Stimulated activated naive CD8-positive, alpha-beta T cell treated with anti-CD3 and anti-CD28 coated beads, Interleukin-15, amount 100 ng/mL, for 72 hours (primary cell): ENCODE measurements at regions not wholly inside any gene's neighbourhood (a gene's known extent, or its start where the extent isn't known, plus 50 kb on each side); places are given as distances from the start of the nearest gene placed in this dataset.
A peak's percentile ranks its signal among the peaks of the same experiment; 100 is the strongest.

ENCODE experiments used
- ATAC-seq: fragments of 150-1000 bp; cut with Tn5 transposase; 2 replicates; pipeline ENCODE4 v1.10.0; 2021; ENCODE audit warnings: mild to moderate bottlenecking, moderate library complexity
- DNase-seq, 2 donors: peaks; one replicate each; pipeline ENCODE4 v3.0.0; 2021 to 2022
- H3K27ac Mint-ChIP-seq, 2 donors: one replicate each; pipeline ENCODE4 v1.8.0; 2022; ENCODE audit warnings: mild to moderate bottlenecking in 2 of 2, mixed read lengths in 2 of 2, moderate library complexity in 2 of 2
- H3K27me3 Mint-ChIP-seq: one replicate; pipeline ENCODE4 v1.8.0; 2022; ENCODE audit warnings: mixed read lengths
- H3K4me1 Mint-ChIP-seq: one replicate; pipeline ENCODE4 v1.8.0; 2022; ENCODE audit warnings: mild to moderate bottlenecking, mixed read lengths
- H3K4me3 Mint-ChIP-seq, 2 donors: one replicate each; pipeline ENCODE4 v1.8.0; 2022; ENCODE audit warnings: mild to moderate bottlenecking in 2 of 2, mixed read lengths in 2 of 2, moderate library complexity in 1 of 2
- H3K9me3 Mint-ChIP-seq, 2 donors: one replicate each; pipeline ENCODE4 v1.8.0; 2022; ENCODE audit warnings: mixed read lengths in 2 of 2

GRCh38 chr4:159480826-159481225 lies 377.9 kb downstream of the RAPGEF2 start:
- Mint-ChIP-seq H3K4me3 (no peak overlapping the region), H3K4me1 (no peaks in the 10 kb centered on the region), H3K27ac (no peak overlapping the region), H3K9me3 (no peaks in the 10 kb centered on the region), H3K27me3 (peaks cover 7% of the 10 kb centered on the region)
- ATAC-seq (no peak), DNase-seq (no peak)

- peaks cover 16% of the 10 kb centered on the region for H3K27me3 Mint-ChIP-seq
- H3K4me3 Mint-ChIP-seq = no peak overlapping the region
- H3K9me3 Mint-ChIP-seq = no peaks in the 10 kb centered on the region
- no peaks in the 10 kb centered on the region for H3K4me1 Mint-ChIP-seq
- no peak for DNase-seq
- H3K27ac Mint-ChIP-seq = no peak overlapping the region
- ATAC-seq = no peak
Measured at GRCh38 chr4:159481936-159482335, 379.1 kb downstream of the RAPGEF2 start.

- H3K9me3 Mint-ChIP-seq = no peaks in the 10 kb centered on the region
- no peak overlapping the region for H3K4me3 Mint-ChIP-seq
- peaks cover 4% of the 10 kb centered on the region for H3K4me1 Mint-ChIP-seq
- H3K27me3 Mint-ChIP-seq = peaks cover 19% of the 10 kb centered on the region
- DNase-seq (no peak), ATAC-seq (no peak)
- H3K27ac Mint-ChIP-seq = no peak overlapping the region
Measured at GRCh38 chr4:159483110-159483781, 380.4 kb downstream of the RAPGEF2 start.

GRCh38 chr4:159483782-159484741 lies 381.2 kb downstream of the RAPGEF2 start:
- ATAC-seq (no peak), DNase-seq (no peak)
- H3K27ac Mint-ChIP-seq = no peak overlapping the region
- H3K4me1 Mint-ChIP-seq = peaks cover 4% of the 10 kb centered on the region
- H3K9me3 Mint-ChIP-seq = no peaks in the 10 kb centered on the region
- no peak overlapping the region for H3K4me3 Mint-ChIP-seq
- peaks cover 19% of the 10 kb centered on the region for H3K27me3 Mint-ChIP-seq

- peaks cover 19% of the 10 kb centered on the region for H3K27me3 Mint-ChIP-seq
- no peaks in the 10 kb centered on the region for H3K9me3 Mint-ChIP-seq
- H3K4me3 Mint-ChIP-seq = no peak overlapping the region
- no peak overlapping the region for H3K27ac Mint-ChIP-seq
- no peak for DNase-seq
- ATAC-seq = no peak
- H3K4me1 Mint-ChIP-seq = peaks cover 4% of the 10 kb centered on the region
Measured at GRCh38 chr4:159484864-159485263, 382.0 kb downstream of the RAPGEF2 start.

- ATAC-seq = peak; percentile 83
- peak; percentile 20 to 27 for DNase-seq
- no peak overlapping the region for H3K4me3 Mint-ChIP-seq
Measured at GRCh38 chr4:159487284-159487747, 384.4 kb downstream of the RAPGEF2 start.

GRCh38 chr4:159489646-159490045 lies 386.8 kb downstream of the RAPGEF2 start:
- peaks cover 37% of the 10 kb centered on the region for H3K27me3 Mint-ChIP-seq
- H3K9me3 Mint-ChIP-seq = peaks cover 0 to 11% of the 10 kb centered on the region in 2 donors
- ATAC-seq (no peak), DNase-seq (no peak)
- H3K4me3 Mint-ChIP-seq = no peak overlapping the region
- peaks cover 4% of the 10 kb centered on the region for H3K4me1 Mint-ChIP-seq
- H3K27ac Mint-ChIP-seq = no peak overlapping the region

More at GRCh38 chr4:159487284-159487747, 384.4 kb downstream of the RAPGEF2 start:
- H3K4me1 Mint-ChIP-seq = peaks cover 4% of the 10 kb centered on the region
- H3K9me3 Mint-ChIP-seq = peaks cover 0 to 11% of the 10 kb centered on the region in 2 donors
- no peak overlapping the region for H3K27ac Mint-ChIP-seq
- H3K27me3 Mint-ChIP-seq = peaks cover 27% of the 10 kb centered on the region

- Mint-ChIP-seq H3K9me3 (peaks cover 0 to 10% of the 10 kb centered on the region in 2 donors), H3K4me3 (no peak overlapping the region), H3K27me3 (peaks cover 14% of the 10 kb centered on the region), H3K27ac (no peak overlapping the region), H3K4me1 (no peaks in the 10 kb centered on the region)
- no peak for DNase-seq
- no peak for ATAC-seq
Measured at GRCh38 chr4:159495515-159496236, 392.8 kb downstream of the RAPGEF2 start.

- H3K9me3 Mint-ChIP-seq = peaks cover 0 to 4% of the 10 kb centered on the region in 2 donors
- H3K4me3 Mint-ChIP-seq = no peak overlapping the region
- H3K27ac Mint-ChIP-seq = no peak overlapping the region
- DNase-seq (no peak), ATAC-seq (no peak)
- H3K4me1 Mint-ChIP-seq = no peaks in the 10 kb centered on the region
- peaks cover 10% of the 10 kb centered on the region for H3K27me3 Mint-ChIP-seq
Measured at GRCh38 chr4:159496248-159496647, 393.4 kb downstream of the RAPGEF2 start.

- Mint-ChIP-seq H3K9me3 (no peaks in the 10 kb centered on the region), H3K4me3 (no peak overlapping the region), H3K27me3 (peaks cover 10% of the 10 kb centered on the region), H3K27ac (no peak overlapping the region), H3K4me1 (no peaks in the 10 kb centered on the region)
- ATAC-seq (no peak), DNase-seq (no peak)
Measured at GRCh38 chr4:159497936-159498335, 395.1 kb downstream of the RAPGEF2 start.

GRCh38 chr4:159498446-159499115 lies 395.7 kb downstream of the RAPGEF2 start:
- Mint-ChIP-seq H3K4me3 (no peak overlapping the region), H3K9me3 (no peaks in the 10 kb centered on the region), H3K27me3 (peaks cover 8% of the 10 kb centered on the region), H3K4me1 (no peaks in the 10 kb centered on the region), H3K27ac (no peak overlapping the region)
- ATAC-seq (no peak), DNase-seq (no peak)

- H3K27ac Mint-ChIP-seq = no peak overlapping the region
- no peaks in the 10 kb centered on the region for H3K9me3 Mint-ChIP-seq
- H3K27me3 Mint-ChIP-seq = peaks cover 14% of the 10 kb centered on the region
- DNase-seq = no peak
- H3K4me3 Mint-ChIP-seq = no peak overlapping the region
- no peak for ATAC-seq
- no peaks in the 10 kb centered on the region for H3K4me1 Mint-ChIP-seq
Measured at GRCh38 chr4:159500861-159501260, 398.0 kb downstream of the RAPGEF2 start.

- H3K9me3 Mint-ChIP-seq = no peaks in the 10 kb centered on the region
- no peak for ATAC-seq
- no peak overlapping the region for H3K27ac Mint-ChIP-seq
- H3K4me1 Mint-ChIP-seq = no peaks in the 10 kb centered on the region
- peaks cover 22% of the 10 kb centered on the region for H3K27me3 Mint-ChIP-seq
- DNase-seq = no peak
- no peak overlapping the region for H3K4me3 Mint-ChIP-seq
Measured at GRCh38 chr4:159503236-159504008, 400.5 kb downstream of the RAPGEF2 start.

GRCh38 chr4:159504684-159505083 lies 401.8 kb downstream of the RAPGEF2 start:
- ATAC-seq (no peak), DNase-seq (no peak)
- peaks cover 22% of the 10 kb centered on the region for H3K27me3 Mint-ChIP-seq
- H3K4me1 Mint-ChIP-seq = no peaks in the 10 kb centered on the region
- no peak overlapping the region for H3K27ac Mint-ChIP-seq
- H3K9me3 Mint-ChIP-seq = no peaks in the 10 kb centered on the region
- H3K4me3 Mint-ChIP-seq = no peak overlapping the region
